Liver (tissue), 8 donors: ENCODE measurements at regions not wholly inside any gene's neighbourhood (a gene's known extent, or its start where the extent isn't known, plus 50 kb on each side); places are given as distances from the start of the nearest gene placed in this dataset.

ENCODE experiments used
- DNase-seq: peaks from one replicate; pipeline ENCODE4 v3.0.0-alpha.2; 2017; ENCODE audit warnings: low spot score
- H3K27ac ChIP-seq, 2 donors: one replicate each; pipeline ENCODE4 v1.7.0; 2013; ENCODE audit warnings: inconsistent platforms in 2 of 2, low read length in 2 of 2, control low read depth in 1 of 2, low read depth in 1 of 2, mild to moderate bottlenecking in 1 of 2
- H3K27me3 ChIP-seq, 4 donors: one replicate each; pipeline versions ENCODE4 v1.6.1 to v1.7.0; 2013; ENCODE audit warnings: low read length in 3 of 4, inconsistent platforms in 1 of 4, mild to moderate bottlenecking in 1 of 4, moderate library complexity in 1 of 4; ENCODE audit not compliant: control insufficient read depth in 4 of 4, insufficient read depth in 4 of 4
- H3K36me3 ChIP-seq, 4 donors: one replicate each; pipeline versions ENCODE4 v1.6.1 to v1.7.0; 2013; ENCODE audit warnings: low read length in 3 of 4, mild to moderate bottlenecking in 3 of 4, low read depth in 1 of 4, moderate library complexity in 1 of 4; ENCODE audit not compliant: control insufficient read depth in 4 of 4, insufficient read depth in 3 of 4
- H3K4me1 ChIP-seq, 4 donors: one replicate each; pipeline versions ENCODE4 v1.6.1 to v1.7.0; 2013; ENCODE audit warnings: low read length in 3 of 4, mild to moderate bottlenecking in 3 of 4, moderate library complexity in 1 of 4; ENCODE audit not compliant: control insufficient read depth in 4 of 4, insufficient read depth in 4 of 4
- H3K4me3 ChIP-seq, 3 donors: one replicate each; pipeline versions ENCODE4 v1.6.1 to v1.7.0; 2013; ENCODE audit warnings: low read length in 3 of 3, control low read depth in 1 of 3, low read depth in 1 of 3, mild to moderate bottlenecking in 1 of 3
- H3K9ac ChIP-seq, 2 donors: one replicate each; pipeline ENCODE4 v1.7.0; 2013; ENCODE audit warnings: low read length in 2 of 2, mild to moderate bottlenecking in 2 of 2, moderate library complexity in 2 of 2, control low read depth in 1 of 2, low read depth in 1 of 2
- H3K9me3 ChIP-seq, 4 donors: one replicate each; pipeline versions ENCODE4 v1.6.1 to v1.7.0; 2013; ENCODE audit warnings: low read length in 3 of 4; ENCODE audit not compliant: control insufficient read depth in 4 of 4
- EGR1 ChIP-seq, 2 donors: IDR thresholded peaks; 2 replicates each; pipeline ENCODE4 v1.6.1; 2016 to 2018; ENCODE audit warnings: antibody characterized with exemption in 2 of 2, low read depth in 2 of 2
- FOXA1 ChIP-seq: IDR thresholded peaks from 2 replicates; pipeline ENCODE4 v1.6.1; 2016; ENCODE audit warnings: antibody characterized with exemption
- FOXA2 ChIP-seq: IDR thresholded peaks from 2 replicates; pipeline ENCODE4 v1.6.1; 2016; ENCODE audit warnings: antibody characterized with exemption
- GABPA ChIP-seq, 2 donors: IDR thresholded peaks in 1 of 2; conservative IDR thresholded peaks in 1 of 2; 2 replicates each; pipeline ENCODE4 v1.6.1; 2016; ENCODE audit warnings: antibody characterized with exemption in 2 of 2, mild to moderate bottlenecking in 1 of 2, moderate library complexity in 1 of 2
- HNF4A ChIP-seq, 2 donors: conservative IDR thresholded peaks; 2 replicates each; pipeline ENCODE4 v1.6.1; 2016; ENCODE audit warnings: antibody characterized with exemption in 2 of 2, mild to moderate bottlenecking in 2 of 2
- HNF4G ChIP-seq: IDR thresholded peaks from 2 replicates; pipeline ENCODE4 v1.6.1; 2016; ENCODE audit warnings: antibody characterized with exemption
- JUND ChIP-seq, 2 donors: IDR thresholded peaks; 2 replicates each; pipeline ENCODE4 v1.6.1; 2016; ENCODE audit warnings: antibody characterized with exemption in 2 of 2
- MAX ChIP-seq: IDR thresholded peaks from 2 replicates; pipeline ENCODE4 v1.6.1; 2016; ENCODE audit warnings: antibody characterized with exemption
- RAD21 ChIP-seq, 2 donors: IDR thresholded peaks; 2 replicates each; pipeline ENCODE4 v1.6.1; 2016; ENCODE audit warnings: antibody characterized with exemption in 2 of 2, mild to moderate bottlenecking in 2 of 2
- REST ChIP-seq: IDR thresholded peaks from 2 replicates; pipeline ENCODE4 v1.6.1; 2016; ENCODE audit warnings: antibody characterized with exemption, mild to moderate bottlenecking
- RXRA ChIP-seq, 2 donors: IDR thresholded peaks; 2 replicates each; pipeline ENCODE4 v1.6.1; 2017 to 2018; ENCODE audit warnings: antibody characterized with exemption in 2 of 2, mild to moderate bottlenecking in 1 of 2
- SP1 ChIP-seq: IDR thresholded peaks from 2 replicates; pipeline ENCODE4 v1.6.1; 2018; ENCODE audit warnings: antibody characterized with exemption, mild to moderate bottlenecking
- TAF1 ChIP-seq: conservative IDR thresholded peaks from 2 replicates; pipeline ENCODE4 v1.6.1; 2016; ENCODE audit warnings: antibody characterized with exemption, mild to moderate bottlenecking
- YY1 ChIP-seq: IDR thresholded peaks from 2 replicates; pipeline ENCODE4 v1.6.1; 2016; ENCODE audit warnings: antibody characterized with exemption, mild to moderate bottlenecking
- WGBS: extraction: QIAGEN DNeasy Blood & Tissue Kit; methylation state at CpG from one replicate; pipeline ENCODE4 v1.1.7; 2013; 5-methylcytosine and 5-hydroxymethylcytosine counted together
- TF ChIP-seq, protein P1 (sequence below): IDR thresholded peaks from 2 replicates; pipeline ENCODE4 v1.6.1; 2016; ENCODE audit warnings: antibody characterized with exemption
- TF ChIP-seq, protein P2 (sequence below): fragments of 150-350 bp; IDR thresholded peaks from 2 replicates; pipeline ENCODE4 v1.5.1; 2017; ENCODE audit warnings: improper control_type of control experiment, low read depth, low read length; ENCODE audit not compliant: missing input control
- TF ChIP-seq, protein P3 (sequence below): IDR thresholded peaks from 2 replicates; pipeline ENCODE4 v1.6.1; 2016; ENCODE audit warnings: antibody characterized with exemption
- donor health status: healthy.
- donor health status: healthy.
- donor health status: healthy.
- donor health status: healthy.
- donor health status: healthy.

- Histone ChIP-seq H3K27me3 (no peaks in the 10 kb centered on the region), H3K36me3 (no peaks in the 10 kb centered on the region), H3K9ac (no peak overlapping the region), H3K4me3 (no peak overlapping the region), H3K9me3 (no peaks in the 10 kb centered on the region), H3K4me1 (peaks cover 0 to 2% (median 0%) of the 10 kb centered on the region in 4 donors), H3K27ac (no peak overlapping the region)
- TF ChIP-seq FOXA1, result no peak
- TF ChIP-seq, protein P1, sequence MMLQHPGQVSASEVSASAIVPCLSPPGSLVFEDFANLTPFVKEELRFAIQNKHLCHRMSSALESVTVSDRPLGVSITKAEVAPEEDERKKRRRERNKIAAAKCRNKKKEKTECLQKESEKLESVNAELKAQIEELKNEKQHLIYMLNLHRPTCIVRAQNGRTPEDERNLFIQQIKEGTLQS, result no peak
- TF ChIP-seq HNF4A (conservative IDR thresholded peaks at IDR 0.05), result no peak
- TF ChIP-seq HNF4G, result no peak
- TF ChIP-seq MAX, result no peak
- TF ChIP-seq, protein P2, sequence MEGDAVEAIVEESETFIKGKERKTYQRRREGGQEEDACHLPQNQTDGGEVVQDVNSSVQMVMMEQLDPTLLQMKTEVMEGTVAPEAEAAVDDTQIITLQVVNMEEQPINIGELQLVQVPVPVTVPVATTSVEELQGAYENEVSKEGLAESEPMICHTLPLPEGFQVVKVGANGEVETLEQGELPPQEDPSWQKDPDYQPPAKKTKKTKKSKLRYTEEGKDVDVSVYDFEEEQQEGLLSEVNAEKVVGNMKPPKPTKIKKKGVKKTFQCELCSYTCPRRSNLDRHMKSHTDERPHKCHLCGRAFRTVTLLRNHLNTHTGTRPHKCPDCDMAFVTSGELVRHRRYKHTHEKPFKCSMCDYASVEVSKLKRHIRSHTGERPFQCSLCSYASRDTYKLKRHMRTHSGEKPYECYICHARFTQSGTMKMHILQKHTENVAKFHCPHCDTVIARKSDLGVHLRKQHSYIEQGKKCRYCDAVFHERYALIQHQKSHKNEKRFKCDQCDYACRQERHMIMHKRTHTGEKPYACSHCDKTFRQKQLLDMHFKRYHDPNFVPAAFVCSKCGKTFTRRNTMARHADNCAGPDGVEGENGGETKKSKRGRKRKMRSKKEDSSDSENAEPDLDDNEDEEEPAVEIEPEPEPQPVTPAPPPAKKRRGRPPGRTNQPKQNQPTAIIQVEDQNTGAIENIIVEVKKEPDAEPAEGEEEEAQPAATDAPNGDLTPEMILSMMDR, result no peak
- TF ChIP-seq, protein P3, sequence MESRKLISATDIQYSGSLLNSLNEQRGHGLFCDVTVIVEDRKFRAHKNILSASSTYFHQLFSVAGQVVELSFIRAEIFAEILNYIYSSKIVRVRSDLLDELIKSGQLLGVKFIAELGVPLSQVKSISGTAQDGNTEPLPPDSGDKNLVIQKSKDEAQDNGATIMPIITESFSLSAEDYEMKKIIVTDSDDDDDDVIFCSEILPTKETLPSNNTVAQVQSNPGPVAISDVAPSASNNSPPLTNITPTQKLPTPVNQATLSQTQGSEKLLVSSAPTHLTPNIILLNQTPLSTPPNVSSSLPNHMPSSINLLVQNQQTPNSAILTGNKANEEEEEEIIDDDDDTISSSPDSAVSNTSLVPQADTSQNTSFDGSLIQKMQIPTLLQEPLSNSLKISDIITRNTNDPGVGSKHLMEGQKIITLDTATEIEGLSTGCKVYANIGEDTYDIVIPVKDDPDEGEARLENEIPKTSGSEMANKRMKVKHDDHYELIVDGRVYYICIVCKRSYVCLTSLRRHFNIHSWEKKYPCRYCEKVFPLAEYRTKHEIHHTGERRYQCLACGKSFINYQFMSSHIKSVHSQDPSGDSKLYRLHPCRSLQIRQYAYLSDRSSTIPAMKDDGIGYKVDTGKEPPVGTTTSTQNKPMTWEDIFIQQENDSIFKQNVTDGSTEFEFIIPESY, result no peak
- TF ChIP-seq RXRA (IDR thresholded peaks at IDR 0.05), result no peak
- no peak for TF ChIP-seq EGR1 (IDR thresholded peaks at IDR 0.05; ENCODE audit: low read depth in 2 of 2)
- no peak for TF ChIP-seq SP1
- no peak for DNase-seq
- WGBS, result 75% methylated on average over 5 of the region's 5 CpGs
These were observed 117.5 kb upstream of the ARHGEF3 start for GRCh38 chr3:56919137-56919796.

GRCh38 chr3:56918111-56918568 lies 116.4 kb upstream of the ARHGEF3 start:
- Histone ChIP-seq H3K27ac (no peak overlapping the region), H3K4me1 (peaks cover 0 to 2% (median 0%) of the 10 kb centered on the region in 4 donors), H3K36me3 (no peaks in the 10 kb centered on the region), H3K9ac (no peak overlapping the region), H3K27me3 (no peaks in the 10 kb centered on the region), H3K4me3 (no peak overlapping the region), H3K9me3 (no peaks in the 10 kb centered on the region)
- no peak for DNase-seq
- TF ChIP-seq SP1, result no peak
- TF ChIP-seq RAD21 (IDR thresholded peaks at IDR 0.05), result no peak
- no peak for TF ChIP-seq EGR1 (IDR thresholded peaks at IDR 0.05; ENCODE audit: low read depth in 2 of 2)
- TF ChIP-seq, protein P3, result no peak
- no peak for TF ChIP-seq MAX
- no peak for TF ChIP-seq REST
- TF ChIP-seq TAF1, result no peak
- TF ChIP-seq YY1, result no peak
- no peak for TF ChIP-seq FOXA1
- no peak for TF ChIP-seq HNF4A (conservative IDR thresholded peaks at IDR 0.05)
- TF ChIP-seq GABPA (IDR thresholded peaks at IDR 0.05 in 1 of 2, conservative IDR thresholded peaks at IDR 0.05 in 1 of 2), result no peak
- TF ChIP-seq, protein P1, result no peak
- TF ChIP-seq JUND (IDR thresholded peaks at IDR 0.05), result no peak
- TF ChIP-seq RXRA (IDR thresholded peaks at IDR 0.05), result no peak
- TF ChIP-seq FOXA2, result no peak
- WGBS, result 73% methylated on average over 7 of the region's 7 CpGs
